NOMO-1 treated with DMSO at 0.1 percent for 48 hours (cell line): ENCODE measurements at regions not wholly inside any gene's neighbourhood (a gene's known extent, or its start where the extent isn't known, plus 50 kb on each side); places are given as distances from the start of the nearest gene placed in this dataset.
"Not testable (repeated sequence)": the region's sequence is repeated elsewhere in the genome, so short reads cannot be mapped to it uniquely, and the experiment has no call there.

Source experiments
- DNase-seq: peaks from one replicate; lab custom pipeline; 2025; ENCODE audit not compliant: unreplicated experiment; lab: John Stamatoyannopoulos, UW

DNA sequence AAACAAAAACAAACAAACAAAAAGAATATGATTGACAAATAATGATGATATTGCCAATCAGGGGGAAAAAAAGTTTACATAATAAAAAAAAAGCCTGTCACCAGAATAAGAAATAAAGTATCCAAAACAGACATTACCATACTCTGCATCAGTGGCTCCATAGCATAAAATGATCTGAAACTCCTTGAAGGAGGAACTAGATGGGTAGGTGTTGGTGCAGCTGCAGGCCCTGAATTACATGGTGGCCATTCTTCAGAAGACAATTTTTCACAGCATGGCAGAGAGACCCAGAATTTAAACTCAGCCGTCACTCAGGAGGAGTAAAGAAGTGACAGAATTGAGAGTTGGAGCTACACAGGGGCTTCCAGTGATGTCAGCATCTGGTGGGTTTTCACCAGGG lies 60.2 kb downstream of the GLUL start:
- DNase-seq, result no peak

- no peak for DNase-seq
Measured at GRCh38 chr1:182330303-182330702, 61.3 kb downstream of the GLUL start.

DNA sequence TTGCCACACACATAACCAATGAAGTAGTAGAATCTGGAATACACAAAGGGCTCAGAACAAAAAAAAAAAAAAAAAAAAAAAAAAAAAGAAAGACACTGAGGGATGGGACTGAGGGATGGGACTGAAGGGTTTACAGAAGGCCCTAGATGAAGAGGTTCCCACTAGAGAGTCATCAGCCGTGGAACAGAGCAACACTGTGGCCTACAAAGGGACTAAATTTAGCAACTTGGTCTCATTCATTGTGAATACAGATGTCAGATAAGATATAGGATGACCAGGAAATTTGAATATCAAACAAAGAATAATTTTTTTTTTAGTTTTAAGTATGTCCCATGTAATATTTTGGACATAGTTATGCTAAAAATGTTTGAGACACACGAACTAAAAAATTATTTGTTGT lies 62.1 kb downstream of the GLUL start:
- no peak for DNase-seq

DNA sequence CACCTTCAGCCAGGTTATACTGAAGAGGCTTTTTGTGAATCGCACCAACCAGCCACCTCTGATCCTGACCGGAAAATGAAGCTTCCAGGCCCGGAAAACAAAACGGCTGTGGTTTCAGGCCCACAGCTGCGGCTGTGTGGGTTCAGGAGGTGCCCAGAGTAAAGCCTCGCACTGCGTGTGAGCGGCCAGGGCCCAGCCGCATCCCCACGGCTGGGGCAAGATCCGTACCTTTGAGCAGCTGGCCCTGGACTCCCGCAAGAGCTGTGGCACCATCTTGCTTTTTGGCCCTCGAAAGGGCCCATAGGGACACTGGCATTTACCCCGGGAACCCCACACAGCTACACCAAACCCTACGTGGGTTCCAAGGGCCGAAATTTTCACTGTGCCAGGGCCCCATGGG lies 63.0 kb downstream of the GLUL start:
- DNase-seq, result no peak

GRCh38 chr1:182325339-182325738 lies 66.3 kb downstream of the GLUL start:
- no peak for DNase-seq

GRCh38 chr1:182321532-182321931 lies 70.1 kb downstream of the GLUL start:
- not testable (repeated sequence) for DNase-seq

GRCh38 chr1:182317611-182318161 lies 73.9 kb downstream of the GLUL start:
- DNase-seq, result no peak

DNA sequence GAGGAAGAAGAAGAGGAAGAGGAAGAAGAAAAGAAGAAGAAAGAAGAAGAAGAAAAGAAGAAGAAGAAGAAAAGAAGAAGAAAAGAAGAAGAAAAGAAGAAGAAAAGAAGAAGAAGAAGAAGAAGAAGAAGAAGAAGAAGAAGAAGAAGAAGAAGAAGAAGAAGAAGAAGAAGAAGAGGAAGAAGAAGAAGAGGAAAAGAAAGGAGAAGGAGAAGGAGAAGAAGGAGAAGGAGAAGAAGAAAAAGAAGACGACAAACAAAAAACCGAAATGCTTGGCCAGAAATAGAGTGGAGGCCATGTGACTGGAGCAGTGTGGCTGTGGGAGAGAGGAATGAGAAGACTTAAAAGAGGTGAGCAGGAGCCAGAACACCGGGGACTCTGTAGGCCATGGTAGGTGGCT lies 75.1 kb downstream of the GLUL start:
- not testable (repeated sequence) for DNase-seq

- no peak for DNase-seq
Measured at GRCh38 chr1:182315167-182315556, 76.4 kb downstream of the GLUL start.

DNA sequence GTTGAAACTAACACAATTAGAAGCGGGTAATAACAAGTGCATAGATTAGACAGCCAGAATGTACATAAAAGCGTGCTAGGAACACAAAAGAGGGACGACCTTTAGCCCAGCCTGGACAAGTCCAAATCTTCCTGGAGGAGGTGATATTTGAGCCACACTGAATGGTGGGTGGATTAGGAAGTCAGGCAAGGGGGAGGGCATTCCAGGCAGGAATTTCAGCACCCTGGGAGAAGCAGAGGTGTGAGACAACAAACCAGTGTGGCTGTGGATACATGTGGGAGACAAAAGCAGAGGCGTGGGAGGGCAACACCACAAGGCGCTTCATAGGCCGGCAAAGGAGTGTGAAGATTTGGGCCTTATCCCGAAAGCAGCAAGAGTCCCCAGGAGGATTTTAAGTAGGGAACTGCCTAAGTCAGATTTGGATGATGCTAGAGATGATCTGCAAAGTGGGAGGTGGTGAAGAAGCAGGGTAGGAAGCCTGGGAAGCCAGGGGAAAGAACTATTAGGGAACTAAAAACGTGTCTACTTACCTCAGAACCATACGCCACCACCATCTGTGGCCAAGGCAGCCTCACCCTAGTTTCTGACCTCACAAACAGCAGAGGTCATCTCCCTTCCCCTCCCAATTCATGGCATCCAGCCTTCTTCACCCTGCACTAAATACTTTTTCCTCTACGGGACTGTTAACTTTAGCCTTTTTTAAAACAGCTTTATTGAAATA lies 81.8 kb downstream of the GLUL start:
- no peak for DNase-seq

- no peak for DNase-seq
Measured at GRCh38 chr1:182308826-182309225, 82.8 kb downstream of the GLUL start.

DNA sequence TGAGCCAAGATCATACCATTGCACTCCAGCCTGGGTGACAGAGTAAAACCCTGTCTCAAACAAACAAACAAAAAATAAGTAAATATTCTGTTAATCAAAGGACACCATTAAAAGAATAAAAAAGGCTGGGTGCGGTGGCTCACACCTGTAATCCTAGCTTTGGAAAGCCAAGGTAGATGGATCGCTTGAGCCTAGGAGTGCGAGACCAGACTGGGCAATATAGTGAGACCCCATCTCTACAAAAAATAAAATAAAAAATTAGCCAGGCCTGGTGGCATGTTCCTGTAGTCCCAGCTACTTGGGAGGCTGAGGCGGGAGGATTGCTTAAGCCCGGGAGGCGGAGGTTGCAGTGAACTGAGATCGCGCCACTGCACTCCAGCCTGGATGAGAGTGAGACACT lies 84.1 kb downstream of the GLUL start:
- DNase-seq, result not testable (repeated sequence)

DNA sequence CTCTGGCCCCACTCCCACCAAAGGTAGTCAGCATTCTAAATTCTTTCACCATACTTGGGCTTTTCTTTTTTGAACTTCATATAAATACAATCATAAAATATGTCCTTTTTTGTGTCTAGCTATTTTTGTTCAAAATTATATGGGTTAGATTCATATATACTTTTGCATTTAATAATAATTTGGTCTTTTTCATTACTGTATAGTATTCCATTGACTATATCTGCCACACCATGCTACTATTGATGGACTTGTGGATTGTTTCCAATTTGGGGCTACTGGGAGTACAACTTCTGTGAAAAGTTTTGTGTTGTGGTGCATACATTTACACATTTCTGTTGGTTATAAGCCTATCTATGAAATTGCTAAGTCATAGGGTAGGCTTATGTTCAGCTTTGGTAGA lies 85.7 kb downstream of the GLUL start:
- DNase-seq, result no peak

DNA sequence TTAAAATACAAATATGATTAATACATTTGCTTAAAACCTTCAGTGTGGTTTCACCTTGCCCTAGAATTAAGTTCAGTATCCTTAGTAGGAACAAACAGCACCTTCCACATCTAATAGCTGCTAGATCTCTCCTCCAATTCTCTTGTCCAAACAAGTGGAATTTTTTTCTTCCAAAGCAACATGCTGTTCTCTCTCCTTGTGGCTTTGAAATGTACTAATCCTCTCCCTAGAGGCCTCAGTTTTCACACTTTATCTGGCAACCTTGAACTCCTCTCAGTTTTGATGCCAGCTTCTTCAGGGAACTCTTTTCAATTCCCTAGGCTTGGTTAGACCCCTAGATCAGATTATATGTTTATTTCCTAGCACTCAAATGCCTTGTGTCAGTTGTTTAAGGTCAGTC lies 87.0 kb downstream of the GLUL start:
- DNase-seq, result no peak

GRCh38 chr1:182304218-182304617 lies 87.4 kb downstream of the GLUL start:
- no peak for DNase-seq

- no peak for DNase-seq
Measured at GRCh38 chr1:182303778-182304177, 87.8 kb downstream of the GLUL start.

DNA sequence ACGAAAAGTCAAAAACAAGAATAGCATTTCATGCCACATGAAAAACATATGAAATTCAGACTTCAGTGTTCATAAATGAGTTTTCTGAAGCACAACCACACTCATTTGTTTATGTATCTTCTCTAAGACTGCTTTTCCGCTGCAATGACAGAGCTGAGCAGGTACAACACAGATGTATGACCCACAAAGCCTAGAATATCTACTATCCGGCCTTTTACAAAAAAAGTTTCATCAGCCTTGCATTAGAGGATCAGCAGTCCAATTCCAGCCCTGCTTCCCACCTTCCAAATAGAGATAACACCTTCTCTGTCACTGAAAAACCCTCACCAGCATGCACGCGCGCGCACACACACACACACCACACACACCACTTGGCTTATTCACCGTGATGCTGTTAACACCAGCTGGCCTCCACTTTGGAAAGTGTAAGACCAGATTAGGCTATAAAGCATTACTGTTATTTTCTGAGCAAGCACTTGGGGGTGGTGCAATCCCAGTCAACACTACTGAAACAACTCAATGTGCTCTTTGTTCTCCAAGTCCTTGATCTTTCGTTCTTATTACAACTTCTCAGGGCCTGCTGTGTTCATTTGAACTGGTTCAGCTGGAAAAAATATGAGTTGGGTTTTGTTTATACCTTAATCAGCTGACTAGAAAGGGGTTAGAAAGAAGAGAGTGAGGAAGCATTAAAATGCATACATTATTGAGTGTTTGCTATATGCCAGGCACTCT lies 90.0 kb downstream of the GLUL start:
- DNase-seq, result no peak

DNA sequence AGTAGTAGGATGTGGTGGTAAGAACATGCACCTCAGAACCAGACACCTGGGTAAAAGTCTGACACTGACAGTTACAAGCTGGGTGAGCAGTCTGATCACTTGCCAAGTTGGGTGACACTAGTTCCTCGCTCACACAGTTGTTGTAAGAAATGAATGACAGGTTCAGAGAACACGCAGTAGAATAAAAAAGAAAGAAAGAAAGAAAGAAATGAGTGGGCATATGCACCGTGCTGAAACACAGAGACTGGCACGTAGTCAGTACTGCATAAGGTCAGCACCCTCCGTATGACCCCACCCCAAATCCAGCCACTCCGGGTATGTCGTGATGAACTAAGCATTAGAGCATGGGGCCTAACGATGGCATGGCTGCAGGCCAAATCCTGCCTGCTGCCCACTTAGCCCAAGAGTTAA lies 90.6 kb downstream of the GLUL start:
- DNase-seq, result no peak

GRCh38 chr1:182299728-182300616 lies 91.6 kb downstream of the GLUL start:
- peak; percentile 80 for DNase-seq

GRCh38 chr1:182299054-182299727 lies 92.4 kb downstream of the GLUL start:
- not testable (repeated sequence) for DNase-seq

DNA sequence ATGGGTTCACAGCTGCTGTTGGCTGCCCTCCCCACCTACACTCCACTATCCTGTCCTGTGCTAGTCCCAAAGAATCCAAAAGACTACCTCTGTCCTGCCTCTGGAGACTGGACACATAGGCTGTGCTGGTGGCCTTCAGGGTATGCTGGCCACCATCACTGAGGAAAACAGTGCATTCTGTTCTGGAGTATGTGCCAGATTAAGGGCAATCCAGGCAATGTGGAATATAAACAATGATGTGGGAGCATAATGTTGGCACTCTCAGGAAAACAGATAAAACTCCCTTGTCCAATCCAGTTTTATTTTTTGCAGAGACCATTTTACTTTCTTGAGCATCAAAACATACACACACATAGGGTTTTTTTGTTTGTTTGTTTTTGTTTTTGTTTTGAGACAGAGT lies 94.3 kb downstream of the GLUL start:
- no peak for DNase-seq
